ENCODE measurements at regions not wholly inside any gene's neighbourhood (a gene's known extent, or its start where the extent isn't known, plus 50 kb on each side); places are given as distances from the start of the nearest gene placed in this dataset.

DNA sequence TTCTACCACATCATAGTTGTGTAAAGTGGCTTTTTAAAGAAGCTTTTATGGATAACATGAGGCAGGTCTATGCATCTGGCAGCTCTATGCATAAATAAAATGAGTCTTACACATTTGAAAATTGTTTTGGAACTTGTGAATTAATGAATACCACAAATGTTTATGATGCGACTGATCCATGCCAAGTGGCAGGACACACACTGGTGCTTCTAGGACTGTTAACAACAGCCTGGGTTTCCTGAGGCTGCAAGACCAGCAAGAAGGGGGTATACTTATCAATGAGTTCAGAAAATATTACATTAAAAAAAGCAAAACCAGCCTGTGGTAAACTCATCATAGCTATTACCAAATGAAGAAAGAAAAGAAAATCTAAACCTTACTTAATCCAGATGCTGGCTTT, 212.9 kb upstream of the PDE10A start:
- no peak for TF ChIP-seq NFE2L2 (IDR thresholded peaks at IDR 0.05; ENCODE audit: low read length)
- TF ChIP-seq SP4 (CRISPR knock-in tag; IDR thresholded peaks at IDR 0.05): no peak
- no peak for TF ChIP-seq CTCF (CRISPR knock-in tag; IDR thresholded peaks at IDR 0.05)
- no peak for TF ChIP-seq CBX5 (CRISPR knock-in tag; IDR thresholded peaks at IDR 0.05; ENCODE audit: borderline replicate concordance)
- no peak for TF ChIP-seq MYC (CRISPR knock-in tag; IDR thresholded peaks at IDR 0.05; ENCODE audit: borderline replicate concordance)
- TF ChIP-seq CHD4 (IDR thresholded peaks at IDR 0.05; ENCODE audit: borderline replicate concordance, low read length): no peak
